GM18519 (cell line): ENCODE measurements at regions not wholly inside any gene's neighbourhood (a gene's known extent, or its start where the extent isn't known, plus 50 kb on each side); places are given as distances from the start of the nearest gene placed in this dataset.

Experiments used
- ATAC-seq: cut with Tn5 transposase; IDR thresholded peaks from one replicate; pipeline ENCODE4 v1.9.1; 2021; ENCODE audit warnings: mild to moderate bottlenecking, moderate library complexity; ENCODE audit not compliant: unreplicated experiment, low FRiP score

- ATAC-seq = no peak
Measured at GRCh38 chr2:2642906-2643890, 312.1 kb upstream of the MYT1L start.

DNA sequence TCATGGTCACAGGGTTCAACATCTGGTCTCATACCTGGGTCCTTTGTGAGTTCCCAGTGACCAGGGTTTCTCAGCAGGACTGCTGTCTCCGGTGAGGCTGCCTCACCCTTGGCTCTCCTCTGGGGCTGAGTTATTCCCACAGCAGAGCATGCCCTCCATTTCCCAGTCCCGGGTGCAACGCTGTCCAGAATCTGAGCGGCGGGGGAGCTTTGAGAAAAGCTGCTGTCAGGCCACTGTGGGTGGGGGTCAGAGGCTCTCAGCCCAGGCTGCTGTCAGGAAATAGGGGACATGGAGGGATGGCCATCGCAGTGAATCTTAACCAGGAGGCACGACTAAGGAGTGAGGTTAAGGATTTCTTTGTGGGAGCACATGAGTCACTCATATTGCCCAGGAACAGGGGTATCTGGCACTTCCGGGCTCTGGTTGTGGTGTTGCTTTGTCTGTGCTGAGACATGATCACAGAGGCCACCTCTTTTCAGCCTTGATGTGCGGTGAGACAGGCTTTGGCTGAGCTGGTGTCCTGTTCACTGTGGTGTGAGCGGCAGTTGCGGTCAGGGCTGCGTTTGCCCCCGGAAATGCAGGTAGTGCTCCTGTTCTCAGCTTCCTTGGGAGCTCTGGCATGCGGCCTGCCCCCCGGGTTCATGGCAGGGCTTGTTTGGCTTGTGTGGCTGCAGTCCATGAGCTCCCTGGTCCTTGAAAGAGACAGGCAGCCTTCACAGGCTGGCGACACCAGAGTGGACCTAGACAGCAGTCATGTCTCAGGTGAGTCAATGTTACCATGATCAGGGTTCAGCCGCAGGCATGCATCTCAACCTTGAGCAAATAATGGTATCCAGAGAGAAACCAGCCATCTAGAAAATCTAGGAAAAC is 310.7 kb upstream of the MYT1L start:
- ATAC-seq = no peak

DNA sequence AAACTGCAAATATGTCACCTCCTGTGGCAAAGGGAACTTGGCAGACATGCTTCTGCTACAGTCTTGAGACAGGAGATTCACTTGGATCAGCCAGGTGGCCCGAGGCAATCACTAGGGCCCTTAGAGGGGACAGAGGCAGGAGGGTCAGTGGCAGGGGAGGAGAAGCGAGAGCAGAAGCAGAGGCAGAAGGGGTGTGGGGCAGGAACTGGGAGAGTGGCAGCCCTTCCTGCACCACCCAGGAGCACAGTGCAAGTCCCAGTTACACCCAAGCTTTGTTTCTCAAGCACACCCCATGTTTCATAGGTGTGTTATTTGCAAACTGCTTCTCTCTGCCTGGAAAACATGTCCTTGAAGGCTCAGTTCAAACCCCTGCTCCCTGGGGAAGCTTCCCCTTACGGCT is 309.7 kb upstream of the MYT1L start:
- ATAC-seq = no peak

GRCh38 chr2:2640371-2640770 is 309.3 kb upstream of the MYT1L start:
- no peak for ATAC-seq

- ATAC-seq = no peak
Measured at GRCh38 chr2:2639251-2640139, 308.4 kb upstream of the MYT1L start.

DNA sequence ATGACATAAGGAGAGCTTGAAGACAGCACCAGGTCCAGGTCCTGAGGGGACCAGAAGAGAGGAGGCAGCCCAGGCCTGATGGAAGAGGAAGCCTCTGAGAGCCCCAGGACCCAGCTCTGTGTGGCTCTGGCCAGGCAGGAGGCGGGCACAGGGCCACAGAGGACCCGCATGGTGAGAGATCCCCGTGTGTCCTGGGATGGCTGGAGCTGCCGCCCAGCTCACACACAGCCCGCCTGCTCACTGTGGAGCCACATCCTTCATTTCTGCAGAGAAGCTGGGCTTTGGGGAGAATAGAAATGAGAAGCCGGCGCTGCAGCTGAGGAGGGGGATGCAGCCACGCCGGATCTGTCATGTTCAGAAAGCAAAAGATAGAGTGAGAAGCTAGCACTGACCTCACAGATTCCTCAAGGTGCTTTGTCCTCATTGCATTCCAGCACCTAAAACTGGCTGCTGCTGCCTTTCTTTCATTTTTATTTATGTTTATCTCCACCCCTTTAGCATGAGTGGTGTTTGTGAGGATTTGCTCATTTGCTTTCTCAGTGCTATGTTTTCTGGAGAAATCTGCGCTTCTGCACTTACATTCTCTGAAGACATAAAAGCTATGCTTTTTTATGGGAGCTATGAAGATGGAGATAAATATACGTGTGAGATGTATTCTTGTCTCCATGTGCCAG is 307.6 kb upstream of the MYT1L start:
- ATAC-seq = no peak

DNA sequence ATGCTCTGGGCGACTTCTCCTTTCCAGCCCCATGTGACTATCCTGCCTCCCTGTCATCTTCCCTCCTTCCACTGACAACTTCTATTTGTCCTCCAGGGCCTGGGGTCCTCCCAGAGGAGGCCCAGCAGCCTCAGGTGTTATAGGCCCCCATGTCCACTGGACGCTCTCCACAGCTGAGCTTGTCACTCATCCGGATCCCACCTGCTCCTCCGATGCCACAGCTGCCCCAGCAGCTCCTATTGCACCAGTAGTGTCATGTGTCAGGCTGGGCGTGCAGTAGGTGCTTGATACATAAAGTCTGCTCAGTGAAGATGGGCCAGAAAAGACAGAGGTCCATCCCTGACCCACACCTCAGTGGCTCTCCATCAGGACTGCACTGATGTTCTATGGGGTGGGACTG is 305.7 kb upstream of the MYT1L start:
- no peak for ATAC-seq

DNA sequence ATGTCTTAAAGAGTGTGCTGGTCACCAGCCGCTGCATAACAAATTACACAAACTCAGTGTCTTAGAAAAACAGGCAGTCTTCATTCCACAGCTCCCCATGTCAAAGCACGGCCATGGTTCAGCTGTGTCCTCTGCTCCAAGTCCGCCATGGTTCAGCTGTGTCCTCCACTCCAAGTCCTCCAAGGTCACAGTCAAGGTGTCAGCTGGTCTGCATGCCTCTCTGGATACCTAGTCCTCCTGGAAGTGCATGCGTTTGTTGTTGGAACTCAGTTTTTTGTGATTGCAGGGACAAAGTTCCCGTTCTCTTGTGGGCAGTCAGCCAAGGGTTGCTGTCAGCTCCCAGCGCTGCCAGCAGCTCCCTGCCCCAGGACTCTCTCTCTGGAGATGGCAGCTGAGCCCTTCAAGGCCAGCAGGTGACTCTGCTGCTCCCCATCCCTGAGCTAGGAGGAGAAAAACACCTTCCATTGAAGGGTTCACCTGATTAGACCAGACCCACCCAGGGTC is 304.0 kb upstream of the MYT1L start:
- no peak for ATAC-seq

GRCh38 chr2:2633017-2633416 is 301.9 kb upstream of the MYT1L start:
- ATAC-seq = no peak

DNA sequence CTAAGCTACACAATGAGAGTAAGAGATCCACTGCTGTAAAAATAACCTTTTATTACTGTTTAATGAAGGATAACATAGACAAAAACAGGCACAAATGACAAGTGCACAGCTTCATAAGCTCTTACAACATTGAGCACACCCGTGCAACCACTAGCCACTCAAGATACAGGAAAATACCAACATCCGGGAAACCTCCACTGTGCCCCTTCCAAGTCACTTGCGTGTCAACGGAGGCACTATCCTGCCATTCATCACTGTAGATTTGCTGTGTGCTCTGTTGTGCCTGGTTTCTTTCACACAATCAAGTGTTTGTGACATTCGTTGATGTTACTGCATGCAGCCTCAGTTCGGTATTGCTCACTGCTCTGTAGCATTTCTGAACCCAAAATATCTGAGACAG is 292.9 kb upstream of the MYT1L start:
- ATAC-seq = no peak

GRCh38 chr2:2621855-2622254 is 290.8 kb upstream of the MYT1L start:
- no peak for ATAC-seq

DNA sequence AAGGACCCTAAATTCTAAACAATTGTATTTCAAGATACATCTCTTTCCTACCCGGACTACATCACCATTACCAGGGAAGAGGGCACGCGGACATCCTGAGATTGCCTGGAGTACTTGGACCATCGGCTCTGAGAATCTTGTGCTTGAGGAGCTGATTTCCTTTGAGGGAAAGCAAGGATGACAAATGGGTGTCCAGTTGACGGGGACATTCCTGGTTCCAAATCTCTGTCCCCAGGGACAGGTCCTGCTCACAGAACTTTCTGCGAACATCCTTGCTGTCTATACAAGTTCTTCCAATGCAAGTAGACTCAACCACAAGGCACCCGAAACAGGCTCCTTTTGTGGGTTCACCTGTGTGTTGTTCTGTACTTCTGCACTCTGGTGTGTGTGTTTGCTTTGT is 289.5 kb upstream of the MYT1L start:
- ATAC-seq = no peak

GRCh38 chr2:2619995-2620394 is 288.9 kb upstream of the MYT1L start:
- no peak for ATAC-seq

DNA sequence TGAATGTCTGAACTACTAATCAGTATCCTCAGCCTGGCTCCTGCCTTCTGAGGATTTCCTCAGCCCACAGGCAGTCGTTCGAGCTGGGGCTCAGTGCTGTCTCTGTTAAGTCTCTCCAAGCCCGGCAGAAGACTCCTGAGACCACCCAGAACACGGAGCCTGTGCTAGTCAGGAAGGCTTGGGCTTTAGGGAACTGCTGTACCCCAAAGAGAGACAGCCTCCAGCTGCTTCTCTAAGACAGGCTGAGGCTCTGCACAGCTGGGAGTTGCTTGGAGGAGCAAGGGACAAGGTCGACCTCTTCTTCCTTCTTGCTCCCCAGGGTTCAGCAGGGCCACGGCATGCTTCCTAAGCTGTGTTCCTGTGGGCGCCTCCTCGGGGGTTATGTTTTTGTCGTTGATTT is 283.4 kb upstream of the MYT1L start:
- ATAC-seq = no peak

GRCh38 chr2:2613279-2614199 is 282.5 kb upstream of the MYT1L start:
- peak; percentile 100 for ATAC-seq

DNA sequence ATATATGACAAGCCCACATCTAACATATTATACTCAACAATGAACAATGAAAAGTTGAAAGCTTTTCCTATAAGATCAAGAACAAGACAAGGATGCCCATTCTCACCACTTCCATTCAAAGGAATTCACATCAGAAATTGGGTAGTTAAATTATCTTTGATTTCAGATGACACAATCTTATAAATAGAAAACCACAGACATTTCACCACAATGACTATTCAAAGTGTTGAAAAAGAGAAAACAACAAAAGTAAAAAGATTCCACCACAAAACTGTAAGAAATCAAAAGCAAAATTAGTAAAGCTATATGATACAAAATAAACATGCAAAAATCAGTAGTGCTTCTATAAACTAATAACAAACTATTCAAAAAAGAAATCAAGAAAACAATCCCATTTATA is 279.7 kb upstream of the MYT1L start:
- no peak for ATAC-seq

GRCh38 chr2:2600366-2600765 is 269.3 kb upstream of the MYT1L start:
- ATAC-seq = no peak

DNA sequence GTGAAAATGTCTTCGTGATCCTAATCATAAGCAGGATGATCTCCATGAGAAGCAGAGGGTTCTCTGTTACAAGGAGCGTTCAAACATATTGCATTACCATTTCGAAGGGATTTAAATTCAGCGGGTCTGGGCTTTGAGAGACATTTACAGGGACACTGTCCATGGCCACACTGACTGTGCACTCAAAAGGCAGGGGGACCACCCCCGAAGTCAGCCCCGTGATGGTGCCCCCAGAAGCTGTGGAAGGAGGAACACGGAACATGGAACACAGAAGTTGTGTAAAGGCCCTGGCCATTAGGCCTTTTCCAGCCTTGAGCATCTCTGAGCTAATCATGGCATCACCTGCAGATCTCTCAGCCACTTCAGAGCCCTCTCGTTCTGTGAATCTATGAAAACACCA is 268.4 kb upstream of the MYT1L start:
- ATAC-seq = no peak

DNA sequence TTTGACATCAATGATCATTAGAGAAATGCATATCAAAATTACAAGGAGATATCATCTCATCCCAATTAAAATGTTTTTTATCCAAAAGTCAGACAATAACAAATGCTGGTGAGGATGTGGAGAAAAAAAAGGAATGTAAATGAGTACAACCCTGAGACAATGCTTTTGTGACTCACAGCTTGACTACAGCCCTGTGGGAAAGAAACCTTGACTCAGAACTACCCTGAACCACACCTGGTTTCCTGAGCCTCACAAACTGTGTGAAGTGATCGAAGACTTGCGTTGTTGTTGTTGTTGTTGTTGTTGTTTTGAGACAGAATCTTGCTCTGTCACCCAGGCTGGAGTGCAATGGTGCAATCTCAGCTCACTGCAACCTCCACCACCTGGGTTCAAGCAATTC is 266.6 kb upstream of the MYT1L start:
- no peak for ATAC-seq
